ENCODE measurements at regions not wholly inside any gene's neighbourhood (a gene's known extent, or its start where the extent isn't known, plus 50 kb on each side); places are given as distances from the start of the nearest gene placed in this dataset.

DNA sequence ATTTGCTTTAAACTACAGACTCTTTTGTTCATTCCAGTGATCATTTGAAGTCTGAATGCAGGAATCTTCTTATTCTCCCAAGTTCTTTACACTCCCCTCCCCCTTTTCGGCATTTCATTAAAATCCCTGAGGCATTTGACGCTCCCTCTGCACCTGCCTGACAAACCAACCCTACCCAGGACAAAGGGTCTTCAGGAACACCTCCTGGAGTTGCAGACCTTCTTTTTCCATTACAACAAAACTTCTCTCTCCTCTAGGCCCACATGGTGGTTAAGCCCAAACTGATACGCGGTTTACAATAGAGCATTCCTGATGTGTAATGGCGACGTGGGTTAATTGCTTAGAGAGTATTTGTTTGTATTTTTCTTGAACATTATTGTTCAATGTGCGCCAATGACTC is 367.4 kb downstream of the FBXO15 start:
- DNase-seq = no peak

DNA sequence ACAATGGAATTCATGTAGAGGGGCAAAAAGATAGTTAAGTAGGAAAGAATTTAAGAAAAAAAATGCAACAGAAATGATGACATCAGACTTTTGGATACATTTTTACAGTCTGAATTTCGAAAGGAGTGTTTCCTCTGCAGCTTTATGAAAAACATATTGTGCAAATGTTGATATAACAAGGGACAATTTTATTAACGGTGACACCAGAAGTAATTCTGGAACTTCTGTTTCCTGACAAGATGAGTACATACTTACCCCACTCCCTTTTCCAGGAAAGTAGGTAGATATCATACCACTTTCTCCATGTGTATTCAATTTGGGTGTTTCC is 369.6 kb downstream of the FBXO15 start:
- DNase-seq = no peak

DNA sequence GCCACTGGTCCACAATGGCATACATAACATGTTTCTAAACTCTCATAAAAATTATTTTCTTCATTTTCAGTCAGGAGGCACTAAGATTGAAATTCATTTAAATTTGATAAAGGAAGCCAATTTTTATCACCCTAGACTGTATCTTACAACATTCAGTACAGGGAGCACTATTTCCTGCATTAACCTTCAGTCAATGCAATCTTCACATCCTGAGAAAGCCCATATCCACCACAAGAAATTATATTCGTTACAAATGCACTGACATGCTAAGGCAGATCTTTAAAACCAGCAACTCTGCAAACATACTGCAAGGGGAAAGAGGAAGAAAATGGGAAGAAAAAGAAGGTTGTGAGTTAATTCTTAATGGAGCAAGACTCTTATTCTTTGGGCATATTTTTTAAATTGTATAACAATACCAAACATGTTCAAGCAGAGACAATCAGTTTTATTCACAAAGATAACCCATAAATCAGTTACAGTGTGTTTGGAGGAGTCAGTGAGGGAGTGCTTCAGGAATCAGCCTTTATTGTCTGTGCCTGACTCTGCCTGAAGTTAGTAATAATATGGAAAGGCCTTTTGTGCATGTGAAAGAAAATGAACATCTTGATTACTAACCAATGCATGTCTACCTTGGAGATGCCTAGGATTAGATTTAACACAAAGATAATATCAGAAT is 370.1 kb downstream of the FBXO15 start:
- no peak for DNase-seq

DNA sequence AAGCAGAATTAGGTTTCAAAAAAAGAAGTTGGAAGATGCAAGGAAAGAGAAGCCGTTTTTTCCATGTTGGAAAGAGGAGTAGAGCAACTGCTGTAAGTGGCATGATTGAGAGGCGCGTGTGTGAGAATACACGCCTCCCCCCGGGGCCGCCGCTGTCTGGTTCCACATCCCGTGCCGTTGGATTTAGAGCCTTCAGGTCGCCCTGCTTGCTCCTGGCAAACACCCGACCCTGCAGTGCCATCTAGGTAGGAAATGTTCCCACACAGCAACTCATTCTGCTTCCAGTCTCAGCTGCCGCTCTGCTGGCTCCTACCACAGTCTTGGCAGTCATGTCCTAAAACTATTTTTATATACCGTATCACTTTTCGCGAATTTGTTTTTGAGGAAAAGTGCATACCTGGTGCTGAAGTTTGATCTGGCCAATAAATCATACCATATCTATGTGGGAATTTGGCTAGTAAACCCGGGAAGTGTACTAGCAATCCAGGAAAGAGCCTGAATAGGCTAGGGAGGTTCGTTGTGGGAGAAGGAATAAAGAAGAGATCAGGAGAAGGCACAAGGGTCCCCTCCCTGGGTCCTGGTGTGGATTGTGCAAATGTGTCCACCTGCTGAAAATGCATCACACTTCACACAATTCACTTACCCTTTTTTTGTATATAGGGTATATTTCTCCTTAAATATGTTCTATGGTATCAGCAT is 372.7 kb downstream of the FBXO15 start:
- DNase-seq = no peak

DNA sequence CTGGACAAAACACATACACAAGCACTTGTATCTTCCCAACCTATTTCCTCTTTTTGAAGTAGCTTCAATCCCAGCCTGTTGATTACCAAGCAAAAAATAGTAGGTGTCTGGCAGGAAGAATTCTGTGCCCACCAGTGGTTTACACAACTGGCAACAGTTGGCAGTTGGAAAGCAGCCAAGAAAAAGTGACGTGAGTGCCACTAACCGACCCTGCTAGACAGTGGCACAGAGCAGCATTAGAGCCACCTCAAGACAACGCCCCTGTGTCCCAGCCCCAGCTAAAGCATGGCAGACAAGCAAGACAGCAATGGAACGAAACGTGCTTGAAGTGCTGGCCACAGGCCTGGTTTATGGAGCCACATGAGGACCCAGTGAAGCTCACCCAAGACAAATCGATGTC is 379.6 kb downstream of the FBXO15 start:
- no peak for DNase-seq

DNA sequence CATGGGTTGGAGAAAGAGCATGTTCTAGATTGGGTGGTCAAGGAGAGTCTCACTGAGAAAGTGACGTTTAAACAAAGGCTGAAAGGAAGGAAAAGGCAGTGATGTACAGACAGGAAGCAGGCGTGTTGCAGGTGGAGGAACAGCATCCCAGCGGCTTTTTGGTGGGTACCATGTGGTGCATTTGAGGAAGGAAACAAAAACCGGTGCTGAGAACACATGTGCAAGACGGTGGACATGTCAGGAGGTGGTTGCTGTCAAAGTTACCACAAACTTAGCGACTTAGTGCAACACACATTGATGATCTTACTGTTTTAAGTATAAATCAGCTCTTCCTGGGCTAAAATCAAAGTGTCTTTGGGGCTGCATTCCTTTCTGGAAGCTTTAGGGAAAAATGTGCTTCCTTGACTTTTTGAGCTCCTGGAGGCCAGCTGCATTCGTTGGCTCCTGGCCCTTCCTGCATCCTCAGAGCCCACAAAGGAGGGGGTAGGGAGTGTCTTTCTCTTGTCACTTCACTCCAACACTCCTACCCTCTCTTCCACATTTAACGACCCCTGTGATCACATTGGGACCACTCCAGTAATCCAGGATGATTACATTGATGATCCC is 380.6 kb downstream of the FBXO15 start:
- DNase-seq = peak; percentile 61

DNA sequence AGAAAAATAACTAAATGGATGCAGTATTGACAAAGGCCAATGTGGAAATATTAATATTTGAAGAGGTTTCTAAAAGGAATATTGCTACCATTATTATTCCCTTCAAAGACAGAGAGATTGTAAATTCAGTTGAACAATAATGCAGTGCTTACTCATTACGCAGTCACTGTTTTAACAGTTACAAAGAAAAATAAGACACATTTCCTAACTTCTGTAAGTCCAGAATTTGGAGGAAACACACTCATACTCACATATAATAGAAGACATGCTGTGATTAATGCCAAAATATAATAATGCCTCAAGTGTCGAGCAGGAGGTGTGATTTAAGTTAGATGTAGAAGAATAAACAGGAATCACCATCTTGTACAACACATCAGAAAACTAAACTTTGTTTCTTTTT is 389.2 kb downstream of the FBXO15 start:
- no peak for DNase-seq

DNA sequence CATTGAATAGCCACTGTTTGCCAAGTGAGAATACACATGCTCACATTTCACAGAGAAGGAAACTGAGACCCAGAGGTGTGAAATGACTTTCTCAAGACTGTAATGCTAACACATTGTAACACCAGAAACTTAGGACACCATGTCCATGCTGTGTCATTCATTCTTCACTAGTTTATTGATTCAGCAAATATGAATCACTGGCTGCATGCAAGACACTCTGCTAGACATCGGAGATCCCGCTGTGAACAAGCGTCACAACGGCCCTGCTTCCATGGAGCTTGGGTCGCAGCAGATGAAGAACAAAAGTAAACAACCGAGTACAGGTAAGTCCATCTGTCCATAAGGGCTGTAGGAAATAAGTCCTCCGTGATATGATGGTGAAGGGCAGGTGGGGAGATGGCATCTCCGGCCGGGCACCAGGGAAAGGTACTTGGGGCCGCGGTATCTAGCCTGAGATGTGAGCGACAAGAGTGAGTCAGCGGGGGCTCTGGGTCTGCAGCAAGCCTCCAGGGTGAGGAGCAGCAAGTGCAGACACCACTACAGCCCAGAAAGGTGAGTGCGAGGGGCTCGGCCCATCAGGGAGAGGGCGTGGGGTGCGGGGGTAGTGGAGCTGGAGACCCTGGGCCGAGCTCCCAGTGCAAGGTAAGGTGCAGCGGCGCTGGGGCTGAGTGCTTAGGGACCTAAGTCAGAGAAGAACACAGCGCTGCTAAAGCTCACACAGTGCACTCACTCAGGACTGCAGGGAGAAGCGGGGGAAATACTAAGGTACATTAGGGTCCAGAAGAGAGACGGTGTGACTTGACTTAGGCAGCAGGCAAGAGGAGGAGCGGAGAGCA is 391.2 kb downstream of the FBXO15 start:
- DNase-seq = no peak

DNA sequence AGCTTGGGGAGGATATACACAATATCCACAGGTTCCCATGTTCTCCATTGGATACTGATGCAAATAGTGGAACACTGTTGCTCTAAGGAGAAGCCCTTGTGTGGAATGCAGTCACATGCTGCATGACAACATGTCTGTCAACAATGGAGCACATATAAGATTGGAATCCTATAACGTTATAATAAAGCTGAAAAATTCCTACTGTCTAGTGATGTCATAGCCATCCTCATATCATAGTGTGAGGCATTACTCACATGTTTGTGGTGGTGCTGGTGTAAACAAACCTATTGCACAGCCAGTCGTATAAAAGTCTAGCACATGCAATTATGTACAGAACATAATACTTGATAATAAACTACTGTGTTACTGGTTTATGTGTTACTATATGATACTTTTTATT is 394.7 kb downstream of the FBXO15 start:
- no peak for DNase-seq

DNA sequence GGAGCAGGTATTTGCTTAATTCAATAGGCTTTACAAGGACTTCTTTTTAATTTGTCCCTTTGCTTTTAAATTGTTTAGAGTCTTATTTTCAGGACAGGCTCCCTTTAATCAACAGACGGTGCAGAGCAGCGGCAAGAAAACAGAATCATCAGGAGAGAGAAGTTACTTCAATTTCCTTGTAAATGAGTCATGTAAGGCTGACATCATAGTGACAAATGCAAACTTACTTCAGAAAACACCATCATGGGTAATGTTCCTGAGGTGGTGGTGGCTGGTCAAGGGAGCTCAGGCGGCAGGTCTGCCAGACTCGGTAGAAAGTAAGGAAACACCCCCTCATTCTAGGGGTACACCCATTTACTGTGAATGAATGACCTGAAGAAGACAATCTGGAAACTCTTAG is 395.1 kb downstream of the FBXO15 start:
- peak; percentile 16 for DNase-seq

DNA sequence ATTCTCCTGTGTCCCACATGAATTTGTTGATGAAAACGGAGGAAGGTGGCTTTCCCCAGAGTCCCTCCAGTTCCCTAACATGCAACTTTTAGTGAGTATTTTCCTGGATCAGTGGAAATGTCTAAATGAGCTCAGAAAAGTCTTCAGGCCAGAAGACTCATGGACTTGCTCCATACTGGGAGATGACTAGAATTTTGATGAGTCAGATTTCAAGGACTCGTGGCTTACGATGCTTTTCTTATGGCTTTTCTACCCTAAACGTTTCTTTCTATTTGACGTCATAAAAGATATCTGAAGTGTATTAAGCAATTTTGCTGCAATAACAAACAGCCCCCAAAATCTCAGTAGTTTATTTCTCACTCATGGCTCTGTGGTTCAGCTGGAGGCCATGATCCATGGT is 397.6 kb downstream of the FBXO15 start:
- no peak for DNase-seq

DNA sequence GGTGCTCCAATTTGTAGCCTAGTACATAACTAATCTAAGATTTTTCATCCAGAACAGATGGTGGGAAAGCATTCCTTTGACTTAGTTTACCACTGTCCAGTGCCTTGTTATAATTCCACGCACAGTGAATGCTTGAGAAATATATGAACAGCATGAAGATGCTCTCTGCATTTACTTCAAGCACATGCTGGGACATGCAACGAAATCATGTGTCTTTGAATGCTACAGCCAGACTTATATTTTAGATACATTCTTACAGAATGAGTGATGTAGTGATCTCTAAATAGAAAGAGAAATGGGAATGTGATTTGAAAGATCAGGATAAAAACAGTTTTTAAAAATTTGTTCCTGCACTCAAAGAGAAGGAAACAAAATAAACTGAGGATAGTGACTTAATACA is 398.3 kb downstream of the FBXO15 start:
- no peak for DNase-seq

DNA sequence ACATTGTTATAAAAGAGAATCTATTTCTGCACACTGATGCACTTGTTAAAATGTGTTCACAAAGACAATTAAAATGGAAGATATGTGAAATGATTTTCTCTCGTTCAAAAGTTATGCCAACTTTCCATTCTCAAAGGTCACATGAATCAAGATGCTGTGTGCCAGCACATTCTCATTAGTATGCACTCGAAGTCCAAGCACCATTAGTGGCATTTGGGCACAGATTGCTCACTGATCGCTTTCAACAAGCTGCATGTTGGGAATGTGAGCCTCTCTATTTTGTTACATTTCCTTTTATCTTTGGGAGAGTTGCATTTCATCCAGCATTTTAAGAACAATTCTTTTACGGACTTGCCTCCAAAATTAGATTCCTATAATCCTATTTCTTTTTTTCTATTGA is 398.9 kb downstream of the FBXO15 start:
- no peak for DNase-seq

DNA sequence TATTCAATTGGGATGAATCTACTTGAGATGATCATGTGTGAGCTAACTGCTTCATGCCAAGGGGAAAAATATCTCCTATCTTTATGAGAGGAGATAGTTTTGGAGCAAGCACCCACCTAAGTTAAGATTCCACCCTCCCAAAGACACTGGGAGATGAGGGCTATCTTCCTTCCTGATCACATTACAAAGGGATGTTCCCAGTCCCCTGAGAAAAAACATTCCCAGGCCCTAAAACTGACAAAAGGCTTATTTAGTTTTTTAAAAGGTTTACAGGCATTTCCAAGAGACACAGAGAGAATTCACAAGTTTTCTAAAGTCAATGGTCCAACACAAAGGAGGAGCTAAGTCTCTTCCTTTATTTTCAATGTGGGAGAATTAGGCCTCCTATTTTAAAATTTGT is 401.5 kb downstream of the FBXO15 start:
- DNase-seq = no peak

DNA sequence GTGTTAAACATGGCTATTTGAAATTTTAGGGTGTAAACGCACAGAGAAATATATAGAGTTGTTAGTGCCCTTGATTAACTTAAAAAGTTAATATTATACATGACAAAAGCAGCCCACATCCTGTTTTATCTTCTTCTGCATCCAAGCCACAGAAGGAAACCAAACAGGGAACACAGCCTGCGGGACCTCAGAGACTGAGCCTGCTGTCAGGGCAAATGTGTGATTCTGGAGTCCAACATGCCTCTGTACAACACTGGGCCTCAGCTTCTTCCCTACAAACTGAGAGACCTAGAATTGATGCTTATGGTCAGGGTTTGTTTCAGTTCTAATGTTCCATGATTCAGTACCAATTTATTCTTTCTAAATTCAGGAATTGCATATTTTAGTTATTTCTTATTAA is 404.7 kb downstream of the FBXO15 start:
- DNase-seq = no peak

DNA sequence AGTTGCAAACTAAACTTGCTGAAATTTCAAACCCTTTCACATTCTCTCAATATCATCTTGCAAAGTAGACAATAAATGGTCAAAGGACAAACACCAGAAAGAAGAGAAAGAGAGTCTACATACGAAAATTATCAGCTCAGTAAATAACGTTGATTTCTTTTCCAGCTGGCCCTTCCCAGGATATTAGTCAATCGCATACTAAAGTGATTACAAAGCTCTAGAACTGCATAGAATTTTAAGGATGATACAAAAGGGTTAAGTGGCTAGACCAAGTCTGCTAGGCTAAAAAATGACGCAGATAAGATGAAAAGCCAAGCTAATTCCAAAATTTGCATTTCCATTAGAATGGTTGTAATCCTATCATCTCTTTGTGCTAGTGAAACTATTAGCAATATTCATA is 405.7 kb downstream of the FBXO15 start:
- peak; percentile 24 for DNase-seq

DNA sequence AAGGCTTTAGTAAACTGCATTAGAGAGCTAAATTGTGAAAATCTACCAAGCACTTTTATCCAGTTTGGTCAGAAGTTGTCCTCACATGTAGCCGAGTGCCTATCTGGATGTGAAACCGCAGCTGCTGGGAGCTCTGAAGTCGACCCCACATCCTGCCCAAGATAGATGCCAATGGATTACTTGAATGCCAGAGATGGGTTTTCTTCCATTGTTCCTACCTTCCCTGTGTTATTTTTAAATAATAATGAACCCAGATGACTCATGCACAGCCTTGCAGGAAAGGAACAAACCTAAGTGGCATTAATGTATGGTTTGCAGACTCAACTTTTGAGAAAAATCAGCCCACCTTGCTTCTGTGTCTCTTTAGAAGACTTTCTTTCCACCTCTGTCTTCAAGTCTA is 408.5 kb downstream of the FBXO15 start:
- DNase-seq = no peak

DNA sequence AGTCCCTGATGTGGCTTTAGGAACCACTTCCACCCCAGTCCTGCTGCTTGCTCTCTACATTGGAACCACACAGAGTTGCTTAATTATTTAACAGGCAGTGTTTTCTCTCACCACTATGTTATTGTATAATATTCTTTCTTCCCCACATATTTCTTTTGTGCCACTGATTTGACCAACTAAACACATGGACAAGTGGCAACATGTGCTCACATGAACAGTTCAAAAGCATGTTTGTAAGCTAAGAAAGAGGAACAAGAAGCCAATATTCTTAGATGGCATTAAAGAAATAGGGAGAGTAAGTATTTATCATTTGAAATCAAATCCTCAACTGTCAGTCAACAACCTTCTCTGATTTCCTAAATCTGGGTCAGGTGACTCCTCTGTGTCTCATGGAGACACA is 409.6 kb downstream of the FBXO15 start:
- no peak for DNase-seq

DNA sequence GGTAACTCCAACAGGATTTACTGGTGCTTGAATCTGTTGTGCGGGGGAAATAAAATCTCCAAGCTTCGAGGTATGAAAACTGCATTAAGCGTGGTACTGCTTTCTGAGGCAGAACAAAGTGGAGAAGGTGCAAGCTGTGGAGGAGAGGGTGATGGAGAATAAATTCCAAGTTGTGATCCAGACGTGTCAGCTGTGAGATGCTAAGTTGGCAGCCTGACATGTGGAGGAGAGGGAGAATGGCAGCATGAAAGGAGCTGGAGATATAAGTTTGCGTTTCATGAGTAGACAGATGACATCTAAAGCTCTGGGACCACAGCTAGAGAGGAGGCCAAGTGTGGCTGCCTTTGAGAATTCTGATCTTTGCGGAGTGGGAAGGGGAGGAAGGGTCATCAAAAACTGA is 411.8 kb downstream of the FBXO15 start:
- DNase-seq = no peak

DNA sequence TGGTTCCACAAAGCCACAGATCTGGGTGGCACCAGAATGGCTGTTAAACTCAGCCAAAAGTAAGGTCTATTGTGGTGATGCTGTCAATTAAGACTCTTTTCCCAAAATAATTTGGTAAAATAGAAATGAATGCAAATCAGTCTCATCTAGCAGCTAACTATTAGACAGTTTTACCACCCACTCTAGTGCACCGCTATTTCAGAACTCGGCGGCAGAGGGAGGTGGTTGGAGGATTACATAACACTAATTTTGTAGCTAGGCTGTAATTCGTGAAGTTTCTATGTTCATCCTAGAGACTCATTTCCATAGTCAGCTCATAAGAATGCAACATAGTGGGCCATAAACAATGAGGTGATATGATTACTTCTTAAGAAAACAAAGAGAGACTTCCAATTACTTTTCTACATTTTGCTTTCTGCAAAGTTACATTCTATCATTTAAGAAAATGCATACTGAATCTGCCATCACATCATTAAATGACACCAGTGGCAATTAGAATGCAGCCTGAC is 413.8 kb downstream of the FBXO15 start:
- DNase-seq = no peak

DNA sequence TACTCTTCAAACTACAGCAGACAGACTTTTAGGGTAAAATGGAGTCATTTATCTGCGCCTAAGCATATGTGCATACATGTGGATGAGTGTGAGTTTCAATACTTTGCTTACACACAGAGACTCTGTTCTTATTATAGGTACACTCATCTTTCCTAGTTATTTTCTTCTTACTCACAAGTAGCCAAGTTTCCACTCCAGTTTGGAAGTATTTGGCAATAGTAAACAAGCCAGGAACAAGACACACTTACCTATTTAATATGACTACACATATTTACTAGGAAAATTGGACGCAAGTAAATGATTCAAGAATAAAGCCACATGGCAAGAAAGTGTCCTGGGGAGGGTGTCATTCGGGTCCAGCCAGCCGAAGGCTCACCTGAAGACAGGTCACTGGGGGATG is 414.3 kb downstream of the FBXO15 start:
- no peak for DNase-seq

DNA sequence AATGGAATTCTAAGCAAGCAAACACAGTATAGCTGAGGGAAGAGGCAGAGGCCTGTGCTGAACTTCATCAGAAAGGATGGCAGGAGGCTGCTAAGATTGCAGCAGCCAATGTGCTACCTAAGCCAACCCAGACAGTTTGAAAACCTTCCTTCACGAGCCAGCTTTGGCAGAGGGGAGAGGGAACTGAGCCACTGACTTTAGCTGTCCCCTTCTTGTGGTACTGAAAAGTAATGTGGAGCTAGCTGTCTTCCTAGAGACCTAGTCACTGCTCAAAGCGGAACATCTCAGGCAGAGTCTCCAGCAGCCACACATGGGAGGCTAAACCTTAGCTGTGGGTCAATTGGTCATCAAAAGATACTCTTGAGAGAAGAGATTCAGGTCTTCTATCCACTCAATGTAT is 419.0 kb downstream of the FBXO15 start:
- DNase-seq = no peak

DNA sequence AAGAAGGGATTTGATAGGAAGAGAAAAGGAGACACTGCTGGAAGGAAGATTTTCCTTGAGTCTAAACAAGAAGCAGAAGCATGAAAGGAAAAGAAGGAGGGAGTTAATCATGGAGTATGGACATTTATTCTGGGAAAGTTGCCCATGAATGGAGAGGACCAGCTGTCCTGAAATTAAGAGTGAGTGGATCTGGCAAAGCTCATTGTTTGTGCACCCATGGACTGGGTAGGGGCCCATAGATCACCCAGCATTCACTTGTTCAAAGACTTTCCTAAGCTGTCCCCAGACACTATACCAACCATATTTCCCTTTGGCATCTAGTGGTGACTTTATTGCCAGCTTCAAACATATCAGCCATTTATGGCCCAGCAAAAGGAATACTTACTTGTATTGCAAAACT is 422.7 kb downstream of the FBXO15 start:
- DNase-seq = peak; percentile 30

DNA sequence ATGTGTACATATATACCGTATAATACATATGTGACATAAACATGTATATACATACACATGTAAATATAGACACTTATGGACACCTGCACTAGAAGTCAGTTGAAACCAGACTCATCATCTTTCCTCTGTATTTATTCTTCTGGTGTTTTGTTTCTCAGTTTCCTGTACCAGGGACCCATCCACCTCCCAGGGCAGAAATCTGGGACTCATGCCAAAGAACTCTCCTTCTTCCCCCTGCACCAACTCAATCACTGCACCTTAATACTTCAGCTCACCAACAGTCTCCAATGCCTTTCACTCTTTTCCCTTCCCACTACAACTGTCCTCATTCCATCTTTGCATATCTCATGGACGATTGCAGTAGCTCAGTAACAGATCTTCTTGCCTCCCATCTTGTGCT is 428.0 kb downstream of the FBXO15 start:
- DNase-seq = no peak

Measured in fibroblast of upper back skin (primary cell).